WTC11 (cell line): ENCODE measurements at regions not wholly inside any gene's neighbourhood (a gene's known extent, or its start where the extent isn't known, plus 50 kb on each side); places are given as distances from the start of the nearest gene placed in this dataset.

ENCODE experiments used
- ATAC-seq: fragments of 200-7000 bp; cut with Tn5 transposase; 2 replicates; pipeline ENCODE4 v1.10.0; 2021; ENCODE audit warnings: mild to moderate bottlenecking, moderate library complexity
- CTCF ChIA-PET: fragments of 300-600 bp; sonication (Branson Sonifier 250); formaldehyde crosslinking; loops from one replicate; lab custom pipeline; 2021; ENCODE audit warnings: antibody characterized with exemption; lab: Charles Lee
- POLR2A ChIA-PET: fragments of 350-600 bp; sonication (Branson Sonifier 250); formaldehyde crosslinking; loops from one replicate; lab custom pipeline; 2021; ENCODE audit warnings: antibody characterized with exemption; lab: Charles Lee
- DNase-seq: peaks from one replicate; pipeline ENCODE4 v3.0.0; 2021; ENCODE audit warnings: low spot score
- H3K27ac Mint-ChIP-seq: 2 replicates; pipeline ENCODE4 v1.8.0; 2021; ENCODE audit warnings: mixed read lengths
- H3K27me3 Mint-ChIP-seq: 2 replicates; pipeline ENCODE4 v1.8.0; 2021; ENCODE audit warnings: low read depth, mild to moderate bottlenecking, moderate library complexity, mixed read lengths
- H3K36me3 Mint-ChIP-seq: 2 replicates; pipeline ENCODE4 v1.8.0; 2021; ENCODE audit warnings: mixed read lengths
- H3K4me1 Mint-ChIP-seq: 2 replicates; pipeline ENCODE4 v1.8.0; 2022; ENCODE audit warnings: mixed read lengths
- H3K4me3 Mint-ChIP-seq: 2 replicates; pipeline ENCODE4 v1.8.0; 2021; ENCODE audit warnings: mild to moderate bottlenecking, moderate library complexity, mixed read lengths
- H3K9me3 Mint-ChIP-seq: 2 replicates; pipeline ENCODE4 v1.8.0; 2021; ENCODE audit warnings: mixed read lengths
- ATF1 ChIP-seq: sonication (generic); formaldehyde crosslinking; IDR thresholded peaks from 2 replicates; pipeline ENCODE4 v1.8.1; 2023; ENCODE audit warnings: mild to moderate bottlenecking, moderate library complexity, missing genetic modification reagents
- HMGA2 ChIP-seq: fragments of 250-450 bp; sonication (Bioruptor Pico); IDR thresholded peaks from 2 replicates; pipeline ENCODE4 v1.4.0; 2021; ENCODE audit warnings: mild to moderate bottlenecking, moderate library complexity
- OVOL2 ChIP-seq: fragments of 250-450 bp; sonication (Bioruptor Pico); IDR thresholded peaks from 2 replicates; pipeline ENCODE4 v1.9.0; 2021; ENCODE audit warnings: mild to moderate bottlenecking, borderline replicate concordance
- PRRX2 ChIP-seq: fragments of 250-450 bp; sonication (Bioruptor Pico); IDR thresholded peaks from 2 replicates; pipeline ENCODE4 v1.8.0; 2021; ENCODE audit warnings: mild to moderate bottlenecking
- RELA ChIP-seq: sonication (generic); formaldehyde crosslinking; IDR thresholded peaks from 2 replicates; pipeline ENCODE4 v1.8.1; 2022; ENCODE audit warnings: missing genetic modification reagents, mild to moderate bottlenecking, borderline replicate concordance
- STAT6 ChIP-seq: sonication (generic); formaldehyde crosslinking; conservative IDR thresholded peaks from 2 replicates; pipeline ENCODE4 v1.8.1; 2023; ENCODE audit warnings: mild to moderate bottlenecking, low read depth, missing genetic modification reagents, moderate library complexity
- TCF7 ChIP-seq: sonication (generic); formaldehyde crosslinking; IDR thresholded peaks from 2 replicates; pipeline ENCODE4 v1.8.0; 2022; ENCODE audit warnings: mild to moderate bottlenecking, low read depth, missing genetic modification reagents, moderate library complexity
- TEAD1 ChIP-seq: sonication (generic); formaldehyde crosslinking; IDR thresholded peaks from 2 replicates; pipeline ENCODE4 v1.8.0; 2022; ENCODE audit warnings: mild to moderate bottlenecking, missing genetic modification reagents
- ZNF396 ChIP-seq: fragments of 250-450 bp; sonication (Bioruptor Pico); IDR thresholded peaks from 2 replicates; pipeline ENCODE4 v1.8.0; 2021; ENCODE audit warnings: mild to moderate bottlenecking, moderate library complexity, borderline replicate concordance
- ZNF425 ChIP-seq: fragments of 250-450 bp; sonication (Bioruptor Pico); conservative IDR thresholded peaks from 2 replicates; pipeline ENCODE4 v1.9.0; 2021; ENCODE audit warnings: mild to moderate bottlenecking
- TF ChIP-seq, protein P1 (sequence below): sonication (generic); formaldehyde crosslinking; IDR thresholded peaks from 2 replicates; pipeline ENCODE4 v1.8.0; 2023; ENCODE audit warnings: missing genetic modification reagents, mild to moderate bottlenecking, borderline replicate concordance
- TF ChIP-seq, protein P2 (sequence below): sonication (generic); formaldehyde crosslinking; IDR thresholded peaks from 2 replicates; pipeline ENCODE4 v1.8.1; 2023; ENCODE audit warnings: mild to moderate bottlenecking, missing genetic modification reagents, moderate library complexity
- TF ChIP-seq, protein P3 (sequence below): fragments of 200-600 bp; IDR thresholded peaks from 2 replicates; pipeline ENCODE4 v1.8.0; 2022; ENCODE audit warnings: antibody characterized with exemption
- TF ChIP-seq, protein P4 (sequence below): sonication (generic); formaldehyde crosslinking; IDR thresholded peaks from 2 replicates; pipeline ENCODE4 v1.8.1; 2022; ENCODE audit warnings: low read depth, mild to moderate bottlenecking, moderate library complexity, missing genetic modification reagents, borderline replicate concordance

- TF ChIP-seq ZNF425 (CRISPR knock-in tag) (no peak), RELA (CRISPR knock-in tag) (no peak), ATF1 (CRISPR knock-in tag) (no peak), OVOL2 (no peak), TEAD1 (no peak), PRRX2 (CRISPR knock-in tag) (no peak)
- TF ChIP-seq, protein P1, sequence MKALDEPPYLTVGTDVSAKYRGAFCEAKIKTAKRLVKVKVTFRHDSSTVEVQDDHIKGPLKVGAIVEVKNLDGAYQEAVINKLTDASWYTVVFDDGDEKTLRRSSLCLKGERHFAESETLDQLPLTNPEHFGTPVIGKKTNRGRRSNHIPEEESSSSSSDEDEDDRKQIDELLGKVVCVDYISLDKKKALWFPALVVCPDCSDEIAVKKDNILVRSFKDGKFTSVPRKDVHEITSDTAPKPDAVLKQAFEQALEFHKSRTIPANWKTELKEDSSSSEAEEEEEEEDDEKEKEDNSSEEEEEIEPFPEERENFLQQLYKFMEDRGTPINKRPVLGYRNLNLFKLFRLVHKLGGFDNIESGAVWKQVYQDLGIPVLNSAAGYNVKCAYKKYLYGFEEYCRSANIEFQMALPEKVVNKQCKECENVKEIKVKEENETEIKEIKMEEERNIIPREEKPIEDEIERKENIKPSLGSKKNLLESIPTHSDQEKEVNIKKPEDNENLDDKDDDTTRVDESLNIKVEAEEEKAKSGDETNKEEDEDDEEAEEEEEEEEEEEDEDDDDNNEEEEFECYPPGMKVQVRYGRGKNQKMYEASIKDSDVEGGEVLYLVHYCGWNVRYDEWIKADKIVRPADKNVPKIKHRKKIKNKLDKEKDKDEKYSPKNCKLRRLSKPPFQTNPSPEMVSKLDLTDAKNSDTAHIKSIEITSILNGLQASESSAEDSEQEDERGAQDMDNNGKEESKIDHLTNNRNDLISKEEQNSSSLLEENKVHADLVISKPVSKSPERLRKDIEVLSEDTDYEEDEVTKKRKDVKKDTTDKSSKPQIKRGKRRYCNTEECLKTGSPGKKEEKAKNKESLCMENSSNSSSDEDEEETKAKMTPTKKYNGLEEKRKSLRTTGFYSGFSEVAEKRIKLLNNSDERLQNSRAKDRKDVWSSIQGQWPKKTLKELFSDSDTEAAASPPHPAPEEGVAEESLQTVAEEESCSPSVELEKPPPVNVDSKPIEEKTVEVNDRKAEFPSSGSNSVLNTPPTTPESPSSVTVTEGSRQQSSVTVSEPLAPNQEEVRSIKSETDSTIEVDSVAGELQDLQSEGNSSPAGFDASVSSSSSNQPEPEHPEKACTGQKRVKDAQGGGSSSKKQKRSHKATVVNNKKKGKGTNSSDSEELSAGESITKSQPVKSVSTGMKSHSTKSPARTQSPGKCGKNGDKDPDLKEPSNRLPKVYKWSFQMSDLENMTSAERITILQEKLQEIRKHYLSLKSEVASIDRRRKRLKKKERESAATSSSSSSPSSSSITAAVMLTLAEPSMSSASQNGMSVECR = no peak
- TF ChIP-seq, protein P2, sequence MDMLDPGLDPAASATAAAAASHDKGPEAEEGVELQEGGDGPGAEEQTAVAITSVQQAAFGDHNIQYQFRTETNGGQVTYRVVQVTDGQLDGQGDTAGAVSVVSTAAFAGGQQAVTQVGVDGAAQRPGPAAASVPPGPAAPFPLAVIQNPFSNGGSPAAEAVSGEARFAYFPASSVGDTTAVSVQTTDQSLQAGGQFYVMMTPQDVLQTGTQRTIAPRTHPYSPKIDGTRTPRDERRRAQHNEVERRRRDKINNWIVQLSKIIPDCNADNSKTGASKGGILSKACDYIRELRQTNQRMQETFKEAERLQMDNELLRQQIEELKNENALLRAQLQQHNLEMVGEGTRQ = no peak
- TF ChIP-seq, all 79 proteins: peak for 0
Observed at GRCh38 chr9:29798599-29798998, 2225.3 kb upstream of the C9orf72 start (continued).

- DNase-seq (no peak), ATAC-seq (peak; percentile 51; the same call in 1 of the 2 replicates)
- Mint-ChIP-seq H3K27me3 (no peaks in the 10 kb centered on the region), H3K4me1 (peaks cover 6% of the 10 kb centered on the region; the same call in 1 of the 2 replicates), H3K27ac (no peak overlapping the region), H3K36me3 (no peaks in the 10 kb centered on the region), H3K4me3 (no peak overlapping the region), H3K9me3 (no peaks in the 10 kb centered on the region)
- TF ChIP-seq STAT6 (no peak), TCF7 (no peak), ZNF396 (CRISPR knock-in tag) (no peak), HMGA2 (CRISPR knock-in tag) (no peak)
- TF ChIP-seq, protein P3, sequence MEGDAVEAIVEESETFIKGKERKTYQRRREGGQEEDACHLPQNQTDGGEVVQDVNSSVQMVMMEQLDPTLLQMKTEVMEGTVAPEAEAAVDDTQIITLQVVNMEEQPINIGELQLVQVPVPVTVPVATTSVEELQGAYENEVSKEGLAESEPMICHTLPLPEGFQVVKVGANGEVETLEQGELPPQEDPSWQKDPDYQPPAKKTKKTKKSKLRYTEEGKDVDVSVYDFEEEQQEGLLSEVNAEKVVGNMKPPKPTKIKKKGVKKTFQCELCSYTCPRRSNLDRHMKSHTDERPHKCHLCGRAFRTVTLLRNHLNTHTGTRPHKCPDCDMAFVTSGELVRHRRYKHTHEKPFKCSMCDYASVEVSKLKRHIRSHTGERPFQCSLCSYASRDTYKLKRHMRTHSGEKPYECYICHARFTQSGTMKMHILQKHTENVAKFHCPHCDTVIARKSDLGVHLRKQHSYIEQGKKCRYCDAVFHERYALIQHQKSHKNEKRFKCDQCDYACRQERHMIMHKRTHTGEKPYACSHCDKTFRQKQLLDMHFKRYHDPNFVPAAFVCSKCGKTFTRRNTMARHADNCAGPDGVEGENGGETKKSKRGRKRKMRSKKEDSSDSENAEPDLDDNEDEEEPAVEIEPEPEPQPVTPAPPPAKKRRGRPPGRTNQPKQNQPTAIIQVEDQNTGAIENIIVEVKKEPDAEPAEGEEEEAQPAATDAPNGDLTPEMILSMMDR = no peak
- TF ChIP-seq, protein P4, sequence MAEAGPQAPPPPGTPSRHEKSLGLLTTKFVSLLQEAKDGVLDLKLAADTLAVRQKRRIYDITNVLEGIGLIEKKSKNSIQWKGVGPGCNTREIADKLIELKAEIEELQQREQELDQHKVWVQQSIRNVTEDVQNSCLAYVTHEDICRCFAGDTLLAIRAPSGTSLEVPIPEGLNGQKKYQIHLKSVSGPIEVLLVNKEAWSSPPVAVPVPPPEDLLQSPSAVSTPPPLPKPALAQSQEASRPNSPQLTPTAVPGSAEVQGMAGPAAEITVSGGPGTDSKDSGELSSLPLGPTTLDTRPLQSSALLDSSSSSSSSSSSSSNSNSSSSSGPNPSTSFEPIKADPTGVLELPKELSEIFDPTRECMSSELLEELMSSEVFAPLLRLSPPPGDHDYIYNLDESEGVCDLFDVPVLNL (CRISPR knock-in tag) = no peak
- ChIA-PET POLR2A (no interaction called here), CTCF (no interaction called here)
Observed at GRCh38 chr9:29799227-29799626, 2225.9 kb upstream of the C9orf72 start.
